22Rv1 (cell line): ENCODE measurements at regions not wholly inside any gene's neighbourhood (a gene's known extent, or its start where the extent isn't known, plus 50 kb on each side); places are given as distances from the start of the nearest gene placed in this dataset.

Experiments
- CTCF ChIP-seq: fragments of 450-650 bp; IDR thresholded peaks from 2 replicates; pipeline ENCODE4 v1.5.1; 2017; ENCODE audit warnings: mild to moderate bottlenecking
- ZFX ChIP-seq: fragments of 450-650 bp; IDR thresholded peaks from 2 replicates; pipeline ENCODE4 v1.6.1; 2017; ENCODE audit warnings: antibody characterized with exemption, borderline replicate concordance

GRCh38 chr2:129404000-129404685, 575.3 kb upstream of the RAB6C start:
- TF ChIP-seq CTCF, result no peak
- no peak for TF ChIP-seq ZFX
